WERI-Rb-1 (cell line): ENCODE measurements at regions not wholly inside any gene's neighbourhood (a gene's known extent, or its start where the extent isn't known, plus 50 kb on each side); places are given as distances from the start of the nearest gene placed in this dataset.

Source experiments
- DNase-seq: peaks from one replicate; pipeline ENCODE4 v3.0.0-alpha.2; 2020
- H3K27ac ChIP-seq: fragments of 250-450 bp; sonication (Bioruptor Pico); 2 replicates; pipeline ENCODE4 v1.5.1; 2020; ENCODE audit warnings: mild to moderate bottlenecking, moderate library complexity
- H3K27me3 ChIP-seq: fragments of 250-450 bp; sonication (Bioruptor Pico); 2 replicates; pipeline ENCODE4 v1.5.1; 2021; ENCODE audit warnings: mild to moderate bottlenecking, low read depth, moderate library complexity; ENCODE audit not compliant: insufficient read depth, severe bottlenecking
- H3K36me3 ChIP-seq: fragments of 250-450 bp; sonication (Bioruptor Pico); 2 replicates; pipeline ENCODE4 v1.5.1; 2020; ENCODE audit warnings: mild to moderate bottlenecking, moderate library complexity
- H3K4me3 ChIP-seq: 2 replicates; pipeline ENCODE4 v1.5.1; 2011; ENCODE audit warnings: low read depth, mild to moderate bottlenecking, control low read depth, low read length
- H3K9me3 ChIP-seq: fragments of 250-450 bp; sonication (Bioruptor Pico); 2 replicates; pipeline ENCODE4 v1.5.1; 2021; ENCODE audit warnings: mild to moderate bottlenecking, moderate library complexity; ENCODE audit not compliant: severe bottlenecking
- CTCF ChIP-seq: IDR thresholded peaks from 2 replicates; pipeline ENCODE4 v1.5.1; 2011; ENCODE audit warnings: low read depth, mild to moderate bottlenecking, control low read depth, inconsistent platforms, low read length

GRCh38 chr10:2924431-2924830, 142.9 kb upstream of the PFKP start:
- Histone ChIP-seq H3K9me3 (no peaks in the 10 kb centered on the region), H3K36me3 (no peaks in the 10 kb centered on the region), H3K27me3 (no peaks in the 10 kb centered on the region), H3K27ac (no peak overlapping the region), H3K4me3 (no peak overlapping the region)
- no peak for TF ChIP-seq CTCF
- no peak for DNase-seq

GRCh38 chr10:2921956-2922680, 145.2 kb upstream of the PFKP start:
- no peak for TF ChIP-seq CTCF
- H3K27ac ChIP-seq = no peak overlapping the region
- H3K9me3 ChIP-seq = no peaks in the 10 kb centered on the region
- DNase-seq = no peak
- H3K27me3 ChIP-seq = no peaks in the 10 kb centered on the region
- H3K4me3 ChIP-seq = no peak overlapping the region
- H3K36me3 ChIP-seq = no peaks in the 10 kb centered on the region

GRCh38 chr10:2920637-2921036, 146.7 kb upstream of the PFKP start:
- TF ChIP-seq CTCF = no peak
- H3K4me3 ChIP-seq = no peak overlapping the region
- no peak for DNase-seq

GRCh38 chr10:2920168-2920567, 147.2 kb upstream of the PFKP start:
- TF ChIP-seq CTCF = no peak
- H3K27ac ChIP-seq = no peak overlapping the region
- H3K9me3 ChIP-seq = no peaks in the 10 kb centered on the region
- H3K27me3 ChIP-seq = no peaks in the 10 kb centered on the region
- no peak for DNase-seq
- H3K4me3 ChIP-seq = no peak overlapping the region
- no peaks in the 10 kb centered on the region for H3K36me3 ChIP-seq

More at GRCh38 chr10:2920637-2921036, 146.7 kb upstream of the PFKP start:
- no peaks in the 10 kb centered on the region for H3K36me3 ChIP-seq
- no peak overlapping the region for H3K27ac ChIP-seq
- H3K9me3 ChIP-seq = no peaks in the 10 kb centered on the region
- no peaks in the 10 kb centered on the region for H3K27me3 ChIP-seq

GRCh38 chr10:2919016-2919415, 148.3 kb upstream of the PFKP start:
- Histone ChIP-seq H3K27me3 (no peaks in the 10 kb centered on the region), H3K9me3 (no peaks in the 10 kb centered on the region), H3K27ac (no peak overlapping the region), H3K4me3 (no peak overlapping the region), H3K36me3 (no peaks in the 10 kb centered on the region)
- TF ChIP-seq CTCF = no peak
- DNase-seq = no peak

- no peak for TF ChIP-seq CTCF
- no peak overlapping the region for H3K27ac ChIP-seq
These were observed 148.9 kb upstream of the PFKP start for GRCh38 chr10:2918489-2918888.

More at GRCh38 chr10:2918489-2918888, 148.9 kb upstream of the PFKP start:
- H3K36me3 ChIP-seq = no peaks in the 10 kb centered on the region
- H3K27me3 ChIP-seq = no peaks in the 10 kb centered on the region
- H3K9me3 ChIP-seq = no peaks in the 10 kb centered on the region
- DNase-seq = no peak
- no peak overlapping the region for H3K4me3 ChIP-seq
